VCaP (cell line): ENCODE measurements at regions not wholly inside any gene's neighbourhood (a gene's known extent, or its start where the extent isn't known, plus 50 kb on each side); places are given as distances from the start of the nearest gene placed in this dataset.
"Not testable (repeated sequence)": the region's sequence is repeated elsewhere in the genome, so short reads cannot be mapped to it uniquely, and the experiment has no call there.

Experiments used
- H3K27ac ChIP-seq: fragments of 450-650 bp; 2 replicates; pipeline ENCODE4 v1.5.1; 2017
- TF ChIP-seq, protein P1 (sequence below): fragments of 450-650 bp; conservative IDR thresholded peaks from 2 replicates; pipeline ENCODE4 v1.5.1; 2017; ENCODE audit warnings: mild to moderate bottlenecking, moderate library complexity

DNA sequence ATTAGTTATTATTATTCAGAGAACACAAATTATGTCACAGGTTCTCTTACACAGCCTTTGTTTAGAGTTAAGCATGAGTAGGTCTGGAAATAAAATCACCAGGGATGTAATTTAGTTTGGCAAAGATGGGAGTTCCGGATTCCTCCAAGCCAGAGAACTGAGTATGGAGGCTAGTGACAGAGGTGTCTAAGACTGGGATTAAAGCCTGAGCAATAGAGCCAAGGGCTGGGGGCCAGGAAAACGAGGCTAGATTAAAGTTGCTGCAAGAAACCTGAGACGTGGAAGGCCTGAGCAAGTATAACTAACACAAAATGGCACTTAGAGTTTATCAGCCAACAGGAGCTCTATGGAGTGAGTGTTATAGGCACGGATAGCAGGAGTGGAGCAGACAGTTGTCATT is 381.6 kb downstream of the SRGAP2C start:
- H3K27ac ChIP-seq: no peak overlapping the region
- TF ChIP-seq, protein P1, sequence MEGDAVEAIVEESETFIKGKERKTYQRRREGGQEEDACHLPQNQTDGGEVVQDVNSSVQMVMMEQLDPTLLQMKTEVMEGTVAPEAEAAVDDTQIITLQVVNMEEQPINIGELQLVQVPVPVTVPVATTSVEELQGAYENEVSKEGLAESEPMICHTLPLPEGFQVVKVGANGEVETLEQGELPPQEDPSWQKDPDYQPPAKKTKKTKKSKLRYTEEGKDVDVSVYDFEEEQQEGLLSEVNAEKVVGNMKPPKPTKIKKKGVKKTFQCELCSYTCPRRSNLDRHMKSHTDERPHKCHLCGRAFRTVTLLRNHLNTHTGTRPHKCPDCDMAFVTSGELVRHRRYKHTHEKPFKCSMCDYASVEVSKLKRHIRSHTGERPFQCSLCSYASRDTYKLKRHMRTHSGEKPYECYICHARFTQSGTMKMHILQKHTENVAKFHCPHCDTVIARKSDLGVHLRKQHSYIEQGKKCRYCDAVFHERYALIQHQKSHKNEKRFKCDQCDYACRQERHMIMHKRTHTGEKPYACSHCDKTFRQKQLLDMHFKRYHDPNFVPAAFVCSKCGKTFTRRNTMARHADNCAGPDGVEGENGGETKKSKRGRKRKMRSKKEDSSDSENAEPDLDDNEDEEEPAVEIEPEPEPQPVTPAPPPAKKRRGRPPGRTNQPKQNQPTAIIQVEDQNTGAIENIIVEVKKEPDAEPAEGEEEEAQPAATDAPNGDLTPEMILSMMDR: no peak

DNA sequence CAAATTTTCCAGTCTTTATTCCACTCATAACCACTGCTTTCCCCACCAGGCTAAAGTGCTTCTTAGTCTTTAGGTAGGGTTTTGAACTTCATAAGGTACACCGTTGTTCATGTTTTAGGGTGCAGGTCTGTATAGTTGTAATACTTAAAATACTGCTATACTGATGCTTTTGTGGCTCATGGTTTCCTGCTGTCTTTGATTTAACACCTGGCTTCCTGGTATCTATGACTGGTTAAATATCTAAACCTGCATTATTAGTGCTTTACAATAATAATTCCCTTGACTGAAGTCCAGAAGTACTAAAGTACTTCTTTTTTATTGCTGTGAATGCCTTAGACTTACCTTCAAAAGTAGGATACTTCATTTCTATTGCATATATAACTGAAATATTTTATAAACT is 384.7 kb downstream of the SRGAP2C start:
- TF ChIP-seq, protein P1: no peak
- no peak overlapping the region for H3K27ac ChIP-seq

DNA sequence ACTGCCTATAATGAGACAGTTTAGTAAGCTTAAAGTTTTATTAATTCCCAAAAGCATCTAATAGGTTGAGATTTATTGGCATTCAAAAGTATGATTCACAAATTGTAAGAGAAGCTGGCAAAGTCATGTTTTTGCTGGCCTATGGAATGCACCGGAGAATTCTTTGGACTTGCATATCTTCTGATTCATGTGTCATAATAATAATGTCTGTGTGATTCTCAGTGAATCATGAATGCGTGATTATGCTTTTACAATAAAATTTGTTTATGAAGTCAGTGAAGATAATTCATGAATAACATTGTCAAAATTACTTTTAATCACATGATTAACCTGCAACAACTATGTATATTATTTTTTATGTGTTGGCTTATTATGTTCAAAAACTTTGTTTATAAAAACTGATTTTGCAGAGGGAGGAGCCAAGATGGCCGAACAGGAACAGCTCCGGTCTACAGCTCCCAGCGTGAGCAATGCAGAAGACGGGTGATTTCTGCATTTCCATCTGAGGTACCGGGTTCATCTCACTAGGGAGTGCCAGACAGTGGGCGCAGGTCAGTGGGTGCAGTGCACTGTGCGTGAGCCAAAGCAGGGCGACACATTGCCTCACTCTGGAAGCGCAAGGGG is 389.2 kb downstream of the SRGAP2C start:
- H3K27ac ChIP-seq: not testable (repeated sequence)

DNA sequence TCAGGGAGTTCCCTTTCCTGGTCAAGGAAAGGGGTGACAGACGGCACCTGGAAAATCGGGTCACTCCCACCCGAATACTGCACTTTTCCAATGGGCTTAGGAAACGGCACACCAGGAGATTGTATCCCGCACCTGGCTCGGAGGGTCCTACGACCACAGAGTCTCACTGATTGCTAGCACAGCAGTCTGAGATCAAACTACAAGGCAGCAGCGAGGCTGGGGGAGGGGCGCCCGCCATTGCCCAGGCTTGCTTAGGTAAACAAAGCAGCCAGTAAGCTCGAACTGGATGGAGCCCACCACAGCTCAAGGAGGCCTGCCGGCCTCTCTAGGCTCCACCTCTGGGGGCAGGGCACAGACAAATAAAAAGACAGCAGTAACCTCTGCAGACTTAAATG is 389.7 kb downstream of the SRGAP2C start:
- not testable (repeated sequence) for H3K27ac ChIP-seq

DNA sequence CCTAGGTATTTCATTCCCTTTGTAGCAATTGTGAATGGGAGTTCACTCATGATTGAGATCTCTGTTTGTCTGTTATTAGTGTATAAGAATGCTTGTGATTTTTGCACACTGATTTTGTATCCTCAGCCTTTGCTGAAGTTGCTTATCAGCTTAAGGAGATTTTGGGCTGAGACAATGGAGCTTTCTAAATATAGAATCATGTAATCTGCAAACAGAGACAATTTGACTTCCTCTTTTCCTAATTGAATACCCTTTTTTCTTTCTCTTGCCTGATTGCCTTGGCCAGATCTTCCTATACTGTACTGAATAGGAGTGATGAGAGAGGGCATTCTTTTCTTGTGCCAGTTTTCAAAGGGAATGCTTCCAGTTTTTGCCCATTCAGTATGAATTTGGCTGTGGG is 398.1 kb downstream of the SRGAP2C start:
- H3K27ac ChIP-seq: not testable (repeated sequence)

- TF ChIP-seq, protein P1: no peak
- no peak overlapping the region for H3K27ac ChIP-seq
Measured at GRCh38 chr1:121586369-121587229, 401.8 kb downstream of the SRGAP2C start.

GRCh38 chr1:121587230-121587569 is 402.4 kb downstream of the SRGAP2C start:
- TF ChIP-seq, protein P1: no peak
- H3K27ac ChIP-seq: no peak overlapping the region

DNA sequence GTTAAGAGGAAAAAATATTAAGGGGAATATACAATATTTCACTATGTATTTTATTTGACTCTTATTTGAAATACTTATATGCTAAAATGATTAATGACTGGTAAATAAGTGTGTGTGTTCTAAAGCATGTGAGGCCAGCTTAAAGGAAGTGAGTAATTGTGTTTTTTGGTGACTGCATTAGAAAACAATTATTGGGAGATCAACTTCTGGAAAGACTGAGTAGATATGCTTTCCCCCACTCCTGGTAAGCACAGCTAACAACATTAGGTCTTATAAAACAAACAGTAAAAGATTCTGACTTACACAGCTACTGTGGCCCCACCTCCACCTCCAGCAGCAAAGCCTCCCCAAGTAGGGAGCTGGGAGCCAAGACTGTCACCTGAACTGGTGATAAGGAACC is 403.0 kb downstream of the SRGAP2C start:
- TF ChIP-seq, protein P1: no peak
- no peak overlapping the region for H3K27ac ChIP-seq

DNA sequence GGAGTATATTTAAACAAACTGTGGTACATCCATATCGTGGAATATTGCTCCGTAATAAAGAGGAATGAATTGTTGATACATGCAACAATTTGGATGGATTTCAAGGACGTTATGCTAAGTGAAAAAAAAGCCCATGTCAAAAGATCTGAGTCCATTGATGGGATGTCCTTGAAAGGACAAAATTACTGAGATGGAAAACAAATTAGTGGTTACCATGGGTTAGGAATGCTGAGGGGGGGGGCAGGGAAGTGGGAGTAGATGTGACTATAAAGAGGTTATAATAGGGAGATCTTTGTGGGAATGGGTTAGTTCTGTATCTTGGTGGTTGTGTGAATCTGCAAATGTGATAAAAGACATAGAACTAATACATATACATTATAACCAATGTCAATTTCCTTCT is 409.3 kb downstream of the SRGAP2C start:
- TF ChIP-seq, protein P1: no peak
- no peak overlapping the region for H3K27ac ChIP-seq
